GM12874 (cell line): ENCODE measurements at regions not wholly inside any gene's neighbourhood (a gene's known extent, or its start where the extent isn't known, plus 50 kb on each side); places are given as distances from the start of the nearest gene placed in this dataset.

Experiments
- TF ChIP-seq, protein P1 (sequence below): IDR thresholded peaks from 2 replicates; pipeline ENCODE4 v1.5.1; 2011; ENCODE audit warnings: low read depth, mild to moderate bottlenecking, control low read depth, low read length, moderate library complexity; ENCODE audit not compliant: insufficient read depth

DNA sequence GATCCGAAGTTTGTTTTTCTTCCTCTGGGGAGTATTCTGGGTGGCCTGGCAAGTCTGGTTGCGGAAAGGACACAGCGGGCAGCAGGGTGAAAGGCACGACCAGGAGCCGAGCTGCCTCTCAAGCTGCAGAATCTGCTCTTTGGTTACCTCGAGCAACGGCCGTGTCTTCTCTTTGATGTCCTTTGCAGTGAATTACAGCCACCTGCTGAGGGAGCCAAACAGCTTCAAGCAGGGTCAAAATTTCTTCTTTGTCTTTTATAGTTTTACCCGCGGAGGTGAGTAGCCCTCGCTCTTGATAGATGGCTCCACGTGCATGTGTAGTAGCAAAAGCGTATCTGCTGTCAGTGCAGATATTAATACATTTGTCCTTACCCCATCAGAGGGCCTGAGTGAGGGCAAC lies 177.3 kb upstream of the MBL2 start:
- TF ChIP-seq, protein P1, sequence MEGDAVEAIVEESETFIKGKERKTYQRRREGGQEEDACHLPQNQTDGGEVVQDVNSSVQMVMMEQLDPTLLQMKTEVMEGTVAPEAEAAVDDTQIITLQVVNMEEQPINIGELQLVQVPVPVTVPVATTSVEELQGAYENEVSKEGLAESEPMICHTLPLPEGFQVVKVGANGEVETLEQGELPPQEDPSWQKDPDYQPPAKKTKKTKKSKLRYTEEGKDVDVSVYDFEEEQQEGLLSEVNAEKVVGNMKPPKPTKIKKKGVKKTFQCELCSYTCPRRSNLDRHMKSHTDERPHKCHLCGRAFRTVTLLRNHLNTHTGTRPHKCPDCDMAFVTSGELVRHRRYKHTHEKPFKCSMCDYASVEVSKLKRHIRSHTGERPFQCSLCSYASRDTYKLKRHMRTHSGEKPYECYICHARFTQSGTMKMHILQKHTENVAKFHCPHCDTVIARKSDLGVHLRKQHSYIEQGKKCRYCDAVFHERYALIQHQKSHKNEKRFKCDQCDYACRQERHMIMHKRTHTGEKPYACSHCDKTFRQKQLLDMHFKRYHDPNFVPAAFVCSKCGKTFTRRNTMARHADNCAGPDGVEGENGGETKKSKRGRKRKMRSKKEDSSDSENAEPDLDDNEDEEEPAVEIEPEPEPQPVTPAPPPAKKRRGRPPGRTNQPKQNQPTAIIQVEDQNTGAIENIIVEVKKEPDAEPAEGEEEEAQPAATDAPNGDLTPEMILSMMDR, result 0 out of 2 replicates have a peak, but pooled peaks have one; percentile 4

DNA sequence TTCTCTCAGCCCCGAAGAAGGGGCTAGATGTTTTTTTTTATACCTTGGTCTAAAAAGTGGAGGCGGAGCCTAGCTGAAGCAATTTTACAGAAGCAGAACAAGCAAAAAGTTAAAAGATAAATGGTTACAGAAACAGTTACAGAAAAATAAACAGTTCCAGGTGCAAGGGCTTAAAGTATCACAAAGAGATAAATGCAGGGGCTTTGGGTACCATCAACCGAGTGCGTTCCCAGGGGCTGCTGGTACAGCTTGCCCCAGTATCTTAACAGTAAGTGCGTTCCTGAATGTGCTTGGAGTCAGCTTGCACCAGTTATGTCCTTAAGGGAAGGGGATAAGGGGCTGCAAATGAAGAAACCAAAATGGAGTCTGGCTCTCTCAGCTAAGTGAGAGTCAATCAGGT lies 173.9 kb upstream of the MBL2 start:
- TF ChIP-seq, protein P1, result no peak

DNA sequence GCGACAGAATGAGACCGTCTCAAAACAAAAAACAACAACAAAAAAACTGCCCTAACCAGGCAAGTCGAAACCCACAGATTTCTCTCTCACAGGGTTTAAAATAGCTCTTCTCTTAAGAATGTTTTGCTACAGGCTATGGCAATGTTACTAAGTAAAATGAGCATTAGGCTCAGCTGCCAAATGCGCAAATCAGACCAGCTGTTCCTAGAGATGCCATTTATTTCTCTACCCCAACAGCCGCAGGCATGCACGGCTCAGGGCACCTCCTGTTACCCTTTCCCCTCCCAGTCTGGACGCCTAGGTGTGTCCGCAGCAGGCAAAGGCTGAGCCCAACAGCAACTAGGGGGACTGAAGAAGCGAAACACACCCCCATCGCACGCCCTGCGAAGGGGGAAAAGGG lies 168.3 kb upstream of the MBL2 start:
- TF ChIP-seq, protein P1, result no peak

DNA sequence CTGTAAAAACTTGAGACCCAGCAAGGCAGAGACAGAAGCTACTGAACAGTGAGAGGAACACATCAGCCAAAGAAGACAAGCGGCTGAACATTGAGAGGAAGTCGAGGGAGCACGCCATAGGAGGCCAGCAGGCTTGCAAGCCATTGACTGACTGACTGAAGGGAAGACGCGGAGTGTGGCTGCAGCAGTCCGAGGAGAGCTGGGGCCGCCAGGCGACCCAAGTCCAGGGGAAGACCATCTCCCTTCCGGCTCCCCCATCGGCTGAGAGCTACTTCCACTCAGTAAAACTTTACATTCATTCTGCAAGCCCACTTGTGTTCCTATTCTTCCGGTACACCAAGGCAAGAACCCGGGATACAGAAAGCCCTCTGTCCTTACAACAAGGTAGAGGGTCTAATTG lies 167.3 kb upstream of the MBL2 start:
- TF ChIP-seq, protein P1, result no peak

DNA sequence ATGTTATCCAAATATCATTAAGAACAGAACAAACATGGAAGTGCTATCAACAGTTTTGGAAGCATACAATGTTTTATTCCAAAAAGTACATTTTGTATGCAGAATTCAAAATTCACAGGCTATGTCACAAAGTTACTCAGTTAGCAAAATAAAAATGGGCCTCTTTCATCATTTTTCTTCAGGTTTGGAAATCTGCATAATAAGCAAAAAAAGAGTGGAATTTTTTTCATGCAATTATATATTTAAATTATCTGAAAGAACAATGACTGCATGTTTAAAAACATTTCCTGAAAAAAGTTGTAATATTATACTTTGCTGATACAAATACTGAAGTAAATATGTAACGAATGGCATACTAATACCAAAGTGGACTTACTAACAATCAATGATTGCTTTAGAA lies 161.2 kb upstream of the MBL2 start:
- TF ChIP-seq, protein P1, result no peak

DNA sequence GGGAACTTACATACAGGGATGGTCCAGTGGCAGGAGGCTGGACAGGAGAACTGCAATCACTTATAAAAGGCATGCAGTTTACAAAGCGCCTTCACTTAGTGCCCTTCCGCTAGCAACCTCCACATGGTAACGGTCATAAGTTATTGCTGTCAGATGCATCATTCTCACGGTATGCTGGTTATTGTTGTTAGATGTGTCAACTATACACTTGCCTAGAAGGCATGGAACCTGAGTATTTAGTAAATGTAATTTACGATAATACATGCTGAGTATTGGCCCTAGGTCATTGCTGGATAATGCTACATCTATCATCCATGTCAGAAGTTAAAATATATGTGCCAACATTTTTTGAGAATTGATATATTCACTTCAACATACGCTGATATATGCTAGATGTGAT lies 155.1 kb upstream of the MBL2 start:
- TF ChIP-seq, protein P1, result no peak

DNA sequence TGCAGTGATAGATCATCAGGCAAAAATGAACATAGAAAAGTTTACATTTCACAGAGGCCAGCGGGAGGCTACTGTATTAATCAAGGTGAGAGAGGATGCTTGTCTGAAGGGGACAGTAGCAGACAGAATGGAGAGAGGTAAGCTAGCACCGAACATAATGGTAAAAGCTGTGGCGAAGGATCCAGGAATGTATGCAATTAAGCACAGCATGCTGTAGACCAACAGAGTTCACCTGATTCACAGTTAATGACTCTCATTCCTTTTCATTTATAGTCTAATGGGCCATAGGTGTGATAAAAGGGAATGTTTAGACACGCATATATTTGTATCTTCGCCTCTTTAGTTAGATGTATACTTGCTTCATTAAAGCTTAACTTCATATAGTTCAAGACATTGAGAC lies 150.9 kb upstream of the MBL2 start:
- TF ChIP-seq, protein P1, result no peak

DNA sequence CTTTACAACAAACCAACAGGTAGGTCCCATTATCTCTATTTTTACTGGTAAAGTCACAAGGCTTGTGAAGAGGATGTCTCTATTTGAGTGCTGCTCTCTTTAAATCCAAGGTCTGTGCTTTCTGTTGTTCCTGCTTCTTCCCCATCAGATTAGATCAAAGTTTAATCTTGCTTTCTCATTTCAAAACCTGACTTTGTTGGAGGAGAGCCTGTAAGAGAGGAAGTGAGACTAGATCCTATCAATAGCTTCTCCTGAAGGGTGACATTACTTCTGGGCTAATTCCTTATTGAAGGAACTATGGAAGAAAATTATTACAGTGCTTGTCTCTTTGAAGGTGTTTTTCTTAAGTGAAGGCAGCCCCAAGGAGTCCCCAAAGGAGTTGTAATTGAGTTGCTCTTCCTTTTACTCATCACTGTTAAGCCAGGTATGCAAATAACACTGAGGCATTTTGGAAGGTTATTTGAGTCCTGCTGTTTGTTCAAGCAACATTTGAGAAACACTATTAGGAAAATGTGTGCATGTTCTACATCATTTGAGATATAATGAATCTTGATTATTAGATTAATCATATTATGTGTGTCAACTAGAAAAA lies 146.2 kb upstream of the MBL2 start:
- TF ChIP-seq, protein P1, result no peak
